Esophagus muscularis mucosa (tissue), 4 donors: ENCODE measurements at regions not wholly inside any gene's neighbourhood (a gene's known extent, or its start where the extent isn't known, plus 50 kb on each side); places are given as distances from the start of the nearest gene placed in this dataset.

Experiments
- DNase-seq: peaks from one replicate; pipeline ENCODE4 v3.0.0-alpha.2; 2017; ENCODE audit errors: extremely low spot score
- H3K27ac ChIP-seq, 4 donors: fragments of 200-600 bp; sonication (generic); replicated peaks in 1 of 4; 1 replicate in 3 of 4; 2 replicates in 1 of 4; pipeline ENCODE4 v1.5.1; 2016 to 2019; ENCODE audit warnings: mild to moderate bottlenecking in 1 of 4
- H3K27me3 ChIP-seq, 4 donors: fragments of 200-600 bp; sonication (generic); one replicate each; pipeline versions ENCODE4 v1.5.1 to v1.6.0; 2016 to 2019
- H3K36me3 ChIP-seq, 4 donors: fragments of 200-600 bp; sonication (generic); one replicate each; pipeline ENCODE4 v1.5.1; 2016 to 2019
- H3K4me1 ChIP-seq, 4 donors: fragments of 200-600 bp; sonication (generic); one replicate each; pipeline ENCODE4 v1.5.1; 2016 to 2019
- H3K4me3 ChIP-seq, 4 donors: fragments of 200-600 bp; sonication (generic); 1 replicate in 2 of 4; 2 replicates in 2 of 4; pipeline ENCODE4 v1.5.1; 2016 to 2019; ENCODE audit warnings: mild to moderate bottlenecking in 4 of 4, moderate library complexity in 1 of 4
- H3K9me3 ChIP-seq, 4 donors: fragments of 200-600 bp; sonication (generic); 1 replicate in 3 of 4; 2 replicates in 1 of 4; pipeline ENCODE4 v1.5.1; 2016 to 2019
- EP300 ChIP-seq: sonication (generic); formaldehyde crosslinking; IDR thresholded peaks from one replicate; pipeline ENCODE4 v1.6.1; 2017; ENCODE audit warnings: antibody characterized with exemption
- POLR2A ChIP-seq: fragments of 450-650 bp; IDR thresholded peaks from one replicate; pipeline ENCODE4 v1.6.1; 2017; ENCODE audit warnings: antibody characterized with exemption, moderate library complexity, mild to moderate bottlenecking, low read depth
- POLR2AphosphoS5 ChIP-seq, 2 donors: sonication (generic); formaldehyde crosslinking; IDR thresholded peaks; one replicate each; pipeline ENCODE4 v1.6.1; 2017; ENCODE audit warnings: antibody characterized with exemption in 2 of 2
- WGBS: methylation state at CpG from one replicate; pipeline ENCODE4 v1.1.5; 2018; 5-methylcytosine and 5-hydroxymethylcytosine counted together
- intact Hi-C: fragments of 100-400 bp; cut with DNase I; formaldehyde crosslinking; loops from one replicate; pipeline ENCODE4 v1.15.1; 2023
- TF ChIP-seq, protein P1 (sequence below), 3 experiments: fragments of 200-600 bp in 2 of 3; fragments of 450-650 bp in 1 of 3; sonication (generic) in 2 of 3; IDR thresholded peaks; one replicate each; pipeline ENCODE4 v1.5.1; 2017 to 2019; ENCODE audit warnings: antibody characterized with exemption in 3 of 3, mild to moderate bottlenecking in 2 of 3, moderate library complexity in 1 of 3

DNA sequence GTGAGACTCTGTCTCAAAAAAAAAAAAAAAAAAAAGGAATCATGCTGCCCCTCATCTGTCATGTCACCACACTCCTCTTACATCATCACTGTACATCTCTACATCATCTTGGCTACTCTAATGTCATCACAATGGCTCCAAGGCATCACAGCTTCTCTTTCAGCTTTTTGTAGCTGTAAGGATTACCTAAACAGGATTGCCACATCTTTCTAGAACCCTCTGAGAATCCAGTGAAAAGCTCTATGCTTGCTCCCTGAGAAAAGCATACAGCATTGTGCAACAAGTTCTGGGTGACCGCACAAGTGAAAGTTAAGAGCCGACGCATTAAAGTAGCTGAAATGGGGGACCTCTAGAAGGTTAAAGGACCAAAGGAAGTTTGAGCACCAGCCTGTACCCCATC is 272.5 kb downstream of the C12orf50 start:
- no peaks in the 10 kb centered on the region for H3K4me1 ChIP-seq
- WGBS, result 100% methylated on average over 3 of the region's 3 CpGs

DNA sequence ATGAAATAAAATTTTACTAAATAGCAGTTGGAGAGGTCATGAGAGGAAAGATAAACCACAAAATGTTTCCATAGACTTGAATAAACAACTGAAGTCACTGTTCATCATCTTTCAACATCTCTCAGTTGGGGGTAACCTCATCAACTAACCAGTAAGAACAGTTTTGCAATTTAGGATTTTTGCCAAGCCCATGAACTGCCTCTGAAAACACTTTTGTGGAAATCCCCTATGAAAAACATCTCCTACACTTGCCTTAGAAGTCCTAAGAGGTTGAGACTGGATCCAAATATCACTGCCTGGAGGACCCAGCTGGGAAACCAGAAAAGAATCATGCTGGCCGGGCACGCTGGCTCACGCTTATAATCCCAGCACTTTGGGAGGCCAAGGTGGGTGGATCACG is 273.1 kb downstream of the C12orf50 start:
- no peak for DNase-seq
- intact Hi-C loops, result no loop called here
- TF ChIP-seq EP300 (no peak), POLR2AphosphoS5 (IDR thresholded peaks at IDR 0.05) (no peak), POLR2A (no peak)
- TF ChIP-seq, protein P1, sequence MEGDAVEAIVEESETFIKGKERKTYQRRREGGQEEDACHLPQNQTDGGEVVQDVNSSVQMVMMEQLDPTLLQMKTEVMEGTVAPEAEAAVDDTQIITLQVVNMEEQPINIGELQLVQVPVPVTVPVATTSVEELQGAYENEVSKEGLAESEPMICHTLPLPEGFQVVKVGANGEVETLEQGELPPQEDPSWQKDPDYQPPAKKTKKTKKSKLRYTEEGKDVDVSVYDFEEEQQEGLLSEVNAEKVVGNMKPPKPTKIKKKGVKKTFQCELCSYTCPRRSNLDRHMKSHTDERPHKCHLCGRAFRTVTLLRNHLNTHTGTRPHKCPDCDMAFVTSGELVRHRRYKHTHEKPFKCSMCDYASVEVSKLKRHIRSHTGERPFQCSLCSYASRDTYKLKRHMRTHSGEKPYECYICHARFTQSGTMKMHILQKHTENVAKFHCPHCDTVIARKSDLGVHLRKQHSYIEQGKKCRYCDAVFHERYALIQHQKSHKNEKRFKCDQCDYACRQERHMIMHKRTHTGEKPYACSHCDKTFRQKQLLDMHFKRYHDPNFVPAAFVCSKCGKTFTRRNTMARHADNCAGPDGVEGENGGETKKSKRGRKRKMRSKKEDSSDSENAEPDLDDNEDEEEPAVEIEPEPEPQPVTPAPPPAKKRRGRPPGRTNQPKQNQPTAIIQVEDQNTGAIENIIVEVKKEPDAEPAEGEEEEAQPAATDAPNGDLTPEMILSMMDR (IDR thresholded peaks at IDR 0.05), result no peak
- Histone ChIP-seq H3K36me3 (no peaks in the 10 kb centered on the region), H3K27me3 (no peaks in the 10 kb centered on the region), H3K4me3 (no peak overlapping the region), H3K4me1 (no peaks in the 10 kb centered on the region), H3K27ac (no peak overlapping the region), H3K9me3 (no peaks in the 10 kb centered on the region)
- WGBS, result 79% methylated on average over 4 of the region's 4 CpGs

More for the DNA sequence above, 272.5 kb downstream of the C12orf50 start:
- Histone ChIP-seq H3K27me3 (no peaks in the 10 kb centered on the region), H3K27ac (no peak overlapping the region), H3K4me3 (no peak overlapping the region), H3K36me3 (no peaks in the 10 kb centered on the region), H3K9me3 (no peaks in the 10 kb centered on the region)
- no peak for DNase-seq
- no peak for TF ChIP-seq POLR2AphosphoS5 (IDR thresholded peaks at IDR 0.05)
- TF ChIP-seq, protein P1 (IDR thresholded peaks at IDR 0.05), result no peak
- no peak for TF ChIP-seq EP300
- TF ChIP-seq POLR2A, result no peak
- intact Hi-C loops, result no loop called here

GRCh38 chr12:87728931-87729593 is 300.1 kb downstream of the C12orf50 start:
- WGBS, result 100% methylated on average over 2 of the region's 2 CpGs
- no peak for DNase-seq
- Histone ChIP-seq H3K4me1 (no peaks in the 10 kb centered on the region), H3K4me3 (no peak overlapping the region), H3K27ac (no peak overlapping the region), H3K36me3 (no peaks in the 10 kb centered on the region), H3K27me3 (no peaks in the 10 kb centered on the region), H3K9me3 (no peaks in the 10 kb centered on the region)
- intact Hi-C loops, result no loop called here
- TF ChIP-seq, protein P1 (IDR thresholded peaks at IDR 0.05), result no peak
- TF ChIP-seq POLR2A (no peak), EP300 (no peak), POLR2AphosphoS5 (IDR thresholded peaks at IDR 0.05) (no peak)

DNA sequence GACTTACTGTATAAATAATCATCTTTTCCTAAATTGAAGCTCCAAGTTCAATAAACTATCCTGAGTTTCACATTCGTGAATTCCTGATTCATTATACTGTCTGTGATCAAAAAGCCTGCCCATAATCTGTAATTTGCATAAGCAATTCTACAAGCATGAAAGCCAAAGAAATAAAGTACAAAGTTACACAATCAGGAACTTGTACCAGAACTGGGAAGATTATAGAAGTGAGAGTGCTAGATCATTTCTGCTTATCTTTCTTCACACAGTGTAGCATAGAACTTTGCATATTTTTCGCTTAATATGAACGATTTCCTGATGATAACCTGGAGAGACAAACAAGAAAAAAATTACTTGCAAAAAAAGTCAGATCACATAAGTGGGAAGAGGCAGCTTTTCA is 308.2 kb downstream of the C12orf50 start:
- TF ChIP-seq EP300 (no peak), POLR2AphosphoS5 (IDR thresholded peaks at IDR 0.05) (no peak), POLR2A (no peak)
- TF ChIP-seq, protein P1 (IDR thresholded peaks at IDR 0.05), result no peak
- Histone ChIP-seq H3K27ac (no peak overlapping the region), H3K4me3 (no peak overlapping the region), H3K27me3 (no peaks in the 10 kb centered on the region), H3K9me3 (no peaks in the 10 kb centered on the region), H3K4me1 (no peaks in the 10 kb centered on the region), H3K36me3 (no peaks in the 10 kb centered on the region)
- DNase-seq, result no peak
- intact Hi-C loops, result no loop called here
- 65% methylated on average over 3 of the region's 3 CpGs for WGBS

DNA sequence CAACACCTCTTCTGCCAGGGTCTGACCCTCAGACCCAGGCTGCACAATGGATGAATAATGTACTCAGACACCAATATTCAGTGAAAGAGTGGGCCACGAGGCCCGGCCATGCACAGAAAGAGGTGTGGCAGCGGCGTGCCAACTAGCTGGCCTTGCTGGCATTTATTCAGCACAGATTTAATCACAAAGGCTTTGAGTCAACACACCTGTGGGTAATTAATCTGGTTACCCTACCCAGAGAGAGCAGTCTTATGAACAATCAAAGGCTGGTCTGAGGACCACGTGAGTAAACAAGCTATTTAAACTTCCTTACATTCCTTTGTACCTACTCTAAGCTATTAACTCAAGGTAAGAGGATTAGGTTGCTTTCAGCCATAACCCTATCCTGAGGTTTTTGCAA is 324.8 kb downstream of the C12orf50 start:
- no peak for DNase-seq
- Histone ChIP-seq H3K4me1 (no peaks in the 10 kb centered on the region), H3K4me3 (no peak overlapping the region), H3K27me3 (no peaks in the 10 kb centered on the region), H3K9me3 (no peaks in the 10 kb centered on the region), H3K27ac (no peak overlapping the region), H3K36me3 (no peaks in the 10 kb centered on the region)
- intact Hi-C loops, result no loop called here
- TF ChIP-seq EP300, result no peak
- TF ChIP-seq POLR2A, result no peak
- TF ChIP-seq POLR2AphosphoS5 (IDR thresholded peaks at IDR 0.05), result no peak
- TF ChIP-seq, protein P1 (IDR thresholded peaks at IDR 0.05), result no peak
- 86% methylated on average over 5 of the region's 5 CpGs for WGBS
